Hippocampal formation (tissue), 2 donors: ENCODE measurements at regions not wholly inside any gene's neighbourhood (a gene's known extent, or its start where the extent isn't known, plus 50 kb on each side); places are given as distances from the start of the nearest gene placed in this dataset.
"Not testable (repeated sequence)": the region's sequence is repeated elsewhere in the genome, so short reads cannot be mapped to it uniquely, and the experiment has no call there.

Experiments used
- DNase-seq, 2 donors: peaks; one replicate each; lab custom pipeline; 2025; lab: John Stamatoyannopoulos, UW

DNA sequence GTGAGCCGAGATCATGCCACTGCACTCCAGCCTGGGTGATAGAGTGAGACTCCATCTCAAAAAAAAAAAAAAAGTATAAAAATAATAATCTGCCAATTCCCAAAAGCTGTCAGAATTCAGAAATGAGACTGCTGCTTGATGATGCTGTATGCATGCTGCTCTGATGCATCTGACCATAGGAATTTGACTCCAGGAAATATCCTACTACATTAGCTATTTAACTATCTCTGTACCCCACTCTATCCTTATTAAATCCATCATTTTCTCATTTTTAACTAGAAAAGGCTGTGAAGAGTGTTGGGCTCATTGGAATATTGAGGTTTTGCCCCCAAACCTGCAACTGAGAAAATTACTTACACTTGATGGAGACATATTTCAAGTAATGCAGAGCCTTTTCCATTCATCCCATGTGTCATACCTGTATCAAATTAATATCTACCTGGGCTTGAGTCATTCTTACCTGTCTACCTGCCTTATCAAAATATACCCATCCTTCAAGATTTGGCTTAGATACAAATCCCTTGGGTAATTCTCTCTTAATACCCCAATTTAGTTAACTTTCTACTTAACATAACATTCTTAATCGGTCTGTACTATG, 135.2 kb upstream of the PREP start:
- DNase-seq: no peak

- no peak for DNase-seq
Measured at GRCh38 chr6:105536961-105537360, 134.1 kb upstream of the PREP start.

- no peak for DNase-seq
Measured at GRCh38 chr6:105533301-105533700, 130.4 kb upstream of the PREP start.

DNA sequence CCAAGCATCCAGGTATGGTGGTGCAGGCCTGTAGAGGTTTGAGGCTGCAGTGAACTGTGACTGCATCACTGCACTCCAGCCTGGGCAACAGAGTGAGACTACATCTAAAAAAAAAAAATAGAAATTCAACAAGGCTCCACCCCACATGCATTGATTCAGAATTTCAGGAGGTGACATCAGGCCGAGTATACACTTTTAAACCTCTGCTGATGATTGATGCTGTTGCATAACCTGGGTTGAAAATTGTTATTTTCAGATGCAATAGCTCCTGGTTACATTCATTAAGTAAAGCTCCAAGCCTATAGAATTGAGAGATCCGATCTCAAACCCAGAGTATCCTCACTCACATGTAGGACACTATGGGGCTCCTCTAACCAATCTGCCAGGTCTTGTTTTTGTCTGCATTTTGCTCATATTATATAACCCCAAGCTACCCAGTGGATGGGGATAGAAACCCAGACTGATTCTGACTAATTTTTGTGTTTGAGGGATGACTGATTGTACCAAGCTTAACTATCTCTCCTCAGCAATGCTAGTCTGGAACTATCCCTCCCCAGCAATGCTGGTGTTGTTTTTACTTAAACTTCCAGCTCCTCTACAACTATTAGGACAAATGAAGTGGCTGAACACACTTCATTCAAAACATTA, 123.5 kb upstream of the PREP start:
- DNase-seq: no peak

- no peak for DNase-seq
Measured at GRCh38 chr6:105522626-105523322, 119.9 kb upstream of the PREP start.

GRCh38 chr6:105519954-105520353, 117.1 kb upstream of the PREP start:
- no peak for DNase-seq

GRCh38 chr6:105518993-105519392, 116.1 kb upstream of the PREP start:
- DNase-seq: not testable (repeated sequence)

DNA sequence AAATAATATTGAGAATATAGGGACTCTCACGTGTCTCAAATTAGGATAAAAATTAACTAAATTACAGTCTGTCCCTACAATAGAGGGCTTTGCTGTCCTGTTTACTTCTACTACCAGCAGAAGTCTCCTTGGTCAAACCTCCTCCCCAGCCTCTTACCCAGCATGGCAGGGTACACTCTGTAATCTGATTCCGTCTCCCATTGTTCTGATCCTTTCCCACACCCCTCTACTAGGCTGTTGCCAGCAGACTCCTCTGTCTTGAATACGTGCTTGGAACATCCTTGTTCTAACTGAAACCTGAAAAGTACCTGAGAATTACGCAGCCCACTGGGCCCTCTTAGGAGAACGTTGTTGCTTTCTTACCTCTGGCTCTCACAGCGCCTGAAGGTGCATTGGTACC, 112.2 kb upstream of the PREP start:
- no peak for DNase-seq

- no peak for DNase-seq
Measured at GRCh38 chr6:105514306-105514705, 111.4 kb upstream of the PREP start.

DNA sequence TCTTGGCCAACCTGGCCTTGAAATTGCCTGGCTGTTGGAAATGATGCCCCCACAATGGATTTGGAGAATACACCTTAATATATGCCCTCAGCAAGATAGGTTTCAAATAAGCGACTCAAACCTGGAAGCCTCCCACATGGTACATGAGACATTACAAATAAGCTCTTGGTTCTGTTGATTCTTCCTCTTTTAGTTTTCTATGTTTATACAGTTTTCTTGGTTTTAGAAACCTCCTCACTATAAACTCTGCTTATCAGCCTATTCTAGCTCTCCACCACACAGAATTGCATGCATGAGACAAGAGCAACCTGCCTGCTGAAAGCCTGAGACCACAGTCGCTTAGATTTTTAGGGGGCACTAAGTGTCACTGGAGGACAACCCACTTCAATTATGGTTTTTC, 108.8 kb upstream of the PREP start:
- no peak for DNase-seq

GRCh38 chr6:105510746-105511145, 107.9 kb upstream of the PREP start:
- no peak for DNase-seq

DNA sequence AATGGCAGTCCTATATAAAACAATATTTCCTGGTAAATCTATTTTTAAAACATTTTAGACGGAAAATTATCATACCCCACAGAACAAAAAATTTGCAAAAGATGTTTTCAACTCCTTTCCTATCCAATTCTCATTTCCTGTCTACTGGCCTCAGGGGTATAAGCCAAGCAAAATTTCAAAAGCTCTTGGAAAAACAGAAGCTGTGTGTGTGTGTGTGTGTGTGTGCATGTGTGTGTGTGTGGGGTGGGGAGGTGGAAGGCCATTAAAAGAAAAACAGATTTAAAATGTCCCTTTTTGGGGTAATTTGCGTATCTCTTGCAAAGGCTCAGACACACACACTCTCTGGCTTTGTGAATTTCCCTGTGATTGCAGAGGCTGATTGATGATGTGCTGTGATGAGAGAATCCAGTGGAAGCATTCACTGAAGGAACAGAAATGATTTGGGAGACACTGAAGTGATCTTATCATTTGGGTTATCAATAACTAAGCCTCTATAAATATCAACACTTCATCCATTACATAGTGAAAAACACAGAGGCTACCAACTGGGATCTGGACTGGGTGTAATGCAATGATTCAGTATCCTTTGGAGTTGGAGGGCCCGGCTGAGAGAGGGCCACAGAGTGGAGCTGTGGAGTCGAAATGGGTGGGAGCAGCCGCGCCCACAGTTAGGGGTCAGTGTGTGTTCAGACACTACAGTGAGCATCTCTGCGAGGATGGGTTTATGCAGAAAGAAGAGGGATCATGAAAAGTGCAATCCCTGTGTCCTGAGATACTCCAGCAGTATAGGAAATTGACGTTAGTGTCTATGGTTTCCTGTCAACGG, 106.8 kb upstream of the PREP start:
- DNase-seq: no peak

GRCh38 chr6:105507811-105508210, 104.9 kb upstream of the PREP start:
- no peak for DNase-seq

GRCh38 chr6:105504706-105505105, 101.8 kb upstream of the PREP start:
- DNase-seq: no peak

DNA sequence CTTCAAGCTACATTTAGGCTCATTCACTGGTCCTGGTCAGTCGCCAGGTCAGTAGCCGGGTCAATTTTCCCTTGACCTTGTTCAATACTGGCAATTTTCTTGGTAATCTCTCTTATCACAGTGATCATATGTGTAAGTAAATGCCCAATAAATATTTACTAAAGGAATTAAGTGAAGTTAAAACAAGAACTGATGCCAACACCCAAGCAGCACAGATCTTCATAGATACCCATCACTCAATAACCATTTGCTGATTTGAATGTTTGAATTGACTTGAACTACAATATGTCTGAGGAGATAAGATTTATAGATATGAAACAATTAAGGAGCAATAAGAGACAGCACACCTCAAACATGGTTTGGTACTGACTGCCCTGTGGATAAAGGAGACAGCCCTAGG, 100.8 kb upstream of the PREP start:
- DNase-seq: no peak

GRCh38 chr6:105501826-105502344, 99.0 kb upstream of the PREP start:
- DNase-seq: no peak

GRCh38 chr6:105501246-105501645, 98.4 kb upstream of the PREP start:
- DNase-seq: no peak

DNA sequence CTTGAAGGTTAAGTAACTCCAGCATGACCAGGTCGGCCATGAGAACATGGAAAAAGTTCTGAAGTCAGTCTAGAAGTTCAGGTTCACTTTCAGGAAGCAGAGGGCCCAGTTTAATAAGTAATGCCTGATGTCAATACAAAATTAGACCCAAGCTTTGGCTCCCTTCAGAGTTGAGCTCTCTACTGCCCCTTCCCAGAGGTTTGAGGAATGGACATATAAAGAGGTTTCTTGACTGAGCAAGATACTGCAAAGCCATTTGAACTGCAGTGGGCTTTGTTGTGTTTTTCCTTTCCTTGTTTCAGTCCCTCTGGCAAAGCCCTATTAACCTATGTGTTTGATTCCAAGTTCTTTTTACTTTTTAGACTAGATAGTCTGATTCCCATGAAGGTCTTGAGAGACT, 97.8 kb upstream of the PREP start:
- DNase-seq: no peak

DNA sequence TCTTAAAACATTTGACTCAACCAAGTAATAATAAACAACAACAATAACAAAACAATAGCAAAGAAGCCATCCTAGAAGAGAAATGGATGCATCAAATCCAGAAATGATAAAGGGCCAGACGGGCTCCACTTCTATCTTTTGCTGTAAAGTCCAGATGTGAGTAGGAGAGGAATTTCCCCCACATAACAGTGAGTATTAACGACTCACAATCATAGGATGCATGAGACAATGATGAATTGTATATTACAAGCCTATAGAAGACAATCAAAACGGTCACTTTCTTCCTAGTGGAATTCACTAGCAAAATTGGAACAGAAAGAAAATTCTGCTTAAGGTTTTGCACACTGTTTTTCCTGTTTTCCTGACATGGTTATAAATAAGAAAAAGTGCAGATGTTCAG, 97.0 kb upstream of the PREP start:
- DNase-seq: no peak

DNA sequence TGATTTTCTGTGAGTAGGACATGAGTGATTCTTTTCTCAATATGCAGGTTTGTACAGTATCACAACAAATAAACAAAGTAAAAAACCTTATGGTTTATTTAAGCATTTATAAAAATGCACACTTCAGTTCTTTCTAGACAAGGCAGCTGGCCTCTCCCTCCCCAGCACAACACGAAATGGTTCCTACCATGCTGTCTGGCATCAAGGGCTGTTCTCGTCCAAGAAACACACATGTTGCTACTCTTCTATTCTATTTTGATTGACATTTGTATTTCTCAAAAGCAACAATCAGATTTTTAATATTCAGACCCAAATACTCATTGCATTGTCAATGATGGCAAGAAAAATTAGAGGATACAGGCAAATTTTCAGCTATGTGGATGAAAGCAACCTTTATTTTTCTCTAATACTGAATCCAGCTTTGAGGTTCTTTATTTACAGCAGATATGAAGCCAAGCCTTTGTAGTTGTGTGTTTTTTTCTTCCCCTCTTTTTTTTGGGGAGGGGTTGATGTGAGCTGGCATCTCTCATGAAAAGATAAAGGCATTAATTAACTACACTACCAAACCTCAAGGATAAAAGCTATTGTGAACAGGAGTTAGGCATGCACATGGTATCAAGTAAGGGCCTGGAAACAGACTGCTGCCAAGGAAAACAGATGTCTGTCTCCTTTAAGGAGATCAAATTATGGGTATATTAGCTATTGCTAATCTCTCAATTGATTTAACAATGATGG, 96.4 kb upstream of the PREP start:
- DNase-seq: no peak

DNA sequence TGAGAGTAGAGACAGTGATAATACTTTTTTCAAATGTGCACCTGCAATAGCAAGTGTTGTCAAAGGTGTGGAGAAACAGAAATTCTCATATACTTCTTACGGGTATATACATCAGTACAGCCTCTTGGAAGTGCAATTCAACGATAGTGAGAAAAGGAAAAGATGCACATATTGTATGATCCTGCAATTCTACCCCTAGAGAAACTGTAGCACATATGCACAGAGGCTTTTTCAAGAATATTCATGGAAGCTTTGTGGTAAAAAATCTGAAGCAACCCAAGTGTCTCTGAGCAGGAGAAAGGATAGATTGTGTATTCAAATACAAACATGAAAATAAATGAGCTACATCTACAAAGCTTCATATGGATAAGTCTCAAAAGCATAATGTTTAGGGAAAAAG, 94.7 kb upstream of the PREP start:
- no peak for DNase-seq

DNA sequence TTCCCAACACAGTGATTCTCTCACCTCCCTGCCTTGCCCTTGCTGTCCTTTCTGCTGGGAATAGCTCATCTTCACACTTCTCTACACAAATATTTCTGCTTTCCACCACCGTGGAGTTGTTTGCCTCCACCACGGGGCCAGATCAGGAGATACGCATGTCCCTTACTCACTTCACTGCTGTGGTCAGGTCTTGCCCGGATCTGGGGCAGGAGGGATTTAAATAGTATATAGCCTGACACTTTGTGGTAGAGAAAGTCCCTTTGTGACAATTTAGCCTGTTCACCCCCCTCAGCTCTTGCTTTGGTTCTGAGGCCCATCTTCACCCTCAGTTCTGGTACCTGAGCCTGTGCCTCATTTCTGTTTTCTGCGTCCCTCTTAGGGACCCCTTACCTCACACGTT, 92.6 kb upstream of the PREP start:
- DNase-seq: no peak
